Forelimb muscle (tissue), 1 donor: ENCODE measurements at regions not wholly inside any gene's neighbourhood (a gene's known extent, or its start where the extent isn't known, plus 50 kb on each side); places are given as distances from the start of the nearest gene placed in this dataset.
"Not testable (repeated sequence)": the region's sequence is repeated elsewhere in the genome, so short reads cannot be mapped to it uniquely, and the experiment has no call there.

Experiments
- DNase-seq: peaks from one replicate; pipeline ENCODE4 v3.0.0-alpha.2; 2013; ENCODE audit warnings: low read depth

DNA sequence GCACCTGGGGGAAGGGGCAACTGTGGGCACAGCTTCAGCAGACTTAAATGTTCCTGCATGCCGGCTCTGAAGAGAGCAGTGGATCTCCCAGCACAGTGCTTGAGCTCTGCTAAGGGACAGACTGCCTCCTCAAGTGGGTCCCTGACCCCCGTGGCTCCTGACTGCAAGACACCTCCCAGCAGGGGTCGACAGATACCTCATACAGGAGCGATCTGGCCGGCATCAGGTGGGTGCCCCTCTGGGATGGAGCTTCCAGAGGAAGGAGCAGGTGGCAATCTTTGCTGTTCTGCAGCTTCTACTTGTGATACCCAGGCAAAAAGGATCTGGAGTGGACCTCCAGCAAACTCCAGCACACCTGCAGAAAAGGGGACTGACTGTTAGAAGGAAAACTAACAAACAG lies 871.5 kb downstream of the DIAPH3 start:
- not testable (repeated sequence) for DNase-seq

GRCh38 chr13:59299584-59299983 lies 864.1 kb downstream of the DIAPH3 start:
- no peak for DNase-seq

DNA sequence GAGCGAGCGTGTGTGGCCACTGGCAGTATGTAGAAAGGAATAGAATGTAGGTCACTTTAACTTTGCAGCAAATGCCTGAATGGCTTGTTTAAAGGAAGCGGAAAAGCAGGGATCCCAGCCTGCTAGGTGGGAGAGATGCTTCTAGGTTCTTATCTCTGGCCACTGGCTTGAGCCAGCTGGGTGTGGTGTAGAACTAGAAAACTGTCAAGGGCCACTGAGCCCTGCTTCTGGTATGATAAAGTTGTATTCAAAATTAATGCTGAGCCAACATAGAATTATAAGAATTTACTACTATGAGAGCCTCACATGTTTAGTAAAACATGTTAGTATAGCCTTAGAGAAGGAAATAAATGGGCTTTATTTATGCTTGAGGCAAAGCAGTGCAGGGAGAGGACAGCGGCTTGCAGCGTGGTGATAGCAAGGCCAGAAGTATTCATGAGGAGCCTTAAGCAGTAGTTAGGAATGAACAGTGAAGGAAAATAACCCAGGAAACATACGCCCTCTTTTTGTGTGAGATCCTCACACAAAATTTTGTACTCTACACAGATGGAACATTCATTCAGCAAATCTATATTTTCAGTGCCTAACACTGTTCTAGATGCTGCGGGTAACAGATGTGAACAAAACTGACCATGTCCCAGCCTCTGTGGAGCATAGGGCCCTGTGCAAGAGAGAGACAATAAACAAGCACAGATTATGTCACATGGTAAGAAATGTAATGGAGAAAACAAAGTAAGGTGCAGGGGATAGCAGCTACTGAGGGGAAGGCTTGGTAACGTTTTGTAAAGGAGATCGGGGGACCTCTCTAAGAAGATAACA lies 863.2 kb downstream of the DIAPH3 start:
- DNase-seq, result no peak

DNA sequence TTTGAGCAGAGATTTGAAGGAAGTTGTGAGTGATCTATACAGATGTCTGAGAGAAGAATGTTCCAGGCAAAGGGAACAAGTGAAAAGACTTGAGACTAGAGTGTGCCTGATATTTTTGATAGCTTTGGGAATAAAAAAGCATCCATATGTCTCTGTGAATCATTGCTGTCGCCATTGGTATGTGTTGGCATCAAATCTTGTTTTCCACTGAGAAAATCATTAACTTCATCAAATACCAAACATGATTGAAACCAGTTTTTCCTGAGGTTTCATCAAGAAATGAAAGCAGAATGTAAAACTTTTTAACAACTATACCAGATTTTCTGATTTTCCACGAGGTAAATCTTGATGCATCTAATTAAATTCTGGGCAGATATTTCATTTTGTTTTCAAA lies 862.6 kb downstream of the DIAPH3 start:
- no peak for DNase-seq

GRCh38 chr13:59303433-59303832 lies 860.3 kb downstream of the DIAPH3 start:
- DNase-seq, result no peak

- no peak for DNase-seq
These were observed 859.1 kb downstream of the DIAPH3 start for GRCh38 chr13:59304596-59304995.

DNA sequence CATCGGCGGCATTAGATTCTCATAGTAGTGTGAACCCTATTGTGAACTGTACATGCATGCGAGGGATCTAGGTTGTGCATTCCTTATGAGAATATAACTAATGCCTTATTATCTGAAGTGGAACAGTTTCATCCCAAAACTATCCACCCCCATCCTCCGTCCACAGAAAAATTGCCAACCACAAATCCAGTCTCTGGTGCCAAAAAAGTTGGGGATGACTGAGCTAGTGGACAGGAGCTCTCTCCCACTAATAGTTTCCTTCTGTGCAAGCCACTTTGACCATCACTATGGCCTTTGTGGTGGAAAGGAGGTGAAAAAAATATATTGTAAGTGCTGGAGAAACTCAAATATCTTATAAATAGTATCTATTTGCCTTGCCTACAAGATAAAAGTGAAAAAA lies 857.8 kb downstream of the DIAPH3 start:
- no peak for DNase-seq

DNA sequence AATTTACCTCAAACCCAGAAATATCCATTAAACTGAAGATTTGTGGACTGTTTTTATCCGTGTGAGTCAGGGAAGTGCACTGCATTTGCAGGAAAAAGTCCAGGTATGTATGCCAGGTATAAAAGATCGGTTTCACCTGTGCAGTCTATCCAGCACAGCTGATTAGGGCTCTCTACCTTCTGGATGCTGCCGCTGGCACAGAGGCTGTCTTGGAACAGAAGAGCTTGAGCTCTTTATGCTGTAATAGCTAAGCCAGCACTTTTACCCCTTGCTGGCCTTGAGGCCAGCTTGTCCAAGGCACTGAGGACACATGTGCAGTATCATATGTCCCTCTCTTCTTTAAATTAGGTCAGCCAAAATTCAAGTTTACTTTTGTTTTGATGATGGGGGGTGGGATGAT lies 851.0 kb downstream of the DIAPH3 start:
- DNase-seq, result no peak

- peak; percentile 24 for DNase-seq
These were observed 845.3 kb downstream of the DIAPH3 start for GRCh38 chr13:59318320-59318930.

DNA sequence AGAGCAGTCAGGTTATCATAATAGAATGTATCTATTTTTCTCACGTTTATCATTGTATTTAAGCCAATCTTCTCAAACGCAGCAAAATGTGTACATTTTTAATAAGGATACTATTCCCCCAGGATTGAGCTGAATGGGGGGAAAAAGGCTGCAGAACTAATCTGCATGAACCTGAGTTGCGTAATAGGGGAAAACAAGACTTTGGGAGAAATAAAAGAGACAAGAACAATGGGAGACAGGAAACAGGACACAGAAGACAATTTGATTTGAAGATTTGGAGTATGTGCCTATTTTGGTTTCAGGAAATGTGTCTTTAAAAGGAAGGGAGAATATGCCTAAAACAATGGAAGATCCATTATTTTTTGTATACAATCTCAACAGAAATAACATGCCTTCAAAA lies 844.5 kb downstream of the DIAPH3 start:
- DNase-seq, result no peak

- DNase-seq, result no peak
These were observed 843.7 kb downstream of the DIAPH3 start for GRCh38 chr13:59320021-59320420.

GRCh38 chr13:59324401-59324800 lies 839.3 kb downstream of the DIAPH3 start:
- not testable (repeated sequence) for DNase-seq

- no peak for DNase-seq
These were observed 837.0 kb downstream of the DIAPH3 start for GRCh38 chr13:59326717-59327116.

- no peak for DNase-seq
These were observed 833.0 kb downstream of the DIAPH3 start for GRCh38 chr13:59330764-59331163.

DNA sequence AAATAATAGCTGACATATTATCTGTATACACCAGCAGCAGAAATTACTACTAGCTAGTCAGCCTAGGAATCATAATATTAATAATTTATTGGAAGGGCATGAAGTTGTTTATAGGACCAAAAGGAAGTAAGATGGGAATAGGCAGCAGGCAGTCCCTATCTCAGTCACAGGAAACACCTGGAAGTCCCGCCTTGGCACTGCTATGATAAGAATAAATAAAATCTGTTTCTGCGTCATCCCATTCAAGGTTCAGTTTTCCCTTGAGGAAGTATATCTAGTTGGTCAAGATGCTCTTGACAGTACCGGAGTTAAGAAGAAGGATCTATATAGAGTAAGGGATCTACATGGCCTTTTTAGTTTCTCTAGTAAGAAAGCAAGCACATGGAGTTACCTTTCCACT lies 830.8 kb downstream of the DIAPH3 start:
- DNase-seq, result no peak

GRCh38 chr13:59337070-59337469 lies 826.7 kb downstream of the DIAPH3 start:
- DNase-seq, result peak; percentile 56

DNA sequence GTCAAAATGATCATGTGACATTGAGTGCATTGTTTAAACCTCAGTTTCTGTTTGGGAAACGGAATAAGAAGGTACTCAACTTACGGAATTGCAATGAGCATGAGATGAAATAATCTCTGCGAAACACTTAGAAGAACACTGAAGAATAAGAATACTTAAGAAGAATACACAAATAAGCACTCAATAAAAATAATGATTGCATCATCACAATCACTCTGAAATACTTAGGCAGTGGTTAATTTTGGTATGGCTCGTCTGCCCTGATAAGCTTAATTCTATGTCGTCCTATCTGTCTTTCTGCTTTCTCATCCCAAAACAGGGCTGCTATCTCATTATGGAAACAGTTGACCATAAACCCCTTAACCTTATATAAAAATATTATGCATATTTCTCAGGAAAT lies 823.6 kb downstream of the DIAPH3 start:
- DNase-seq, result no peak

- DNase-seq, result no peak
These were observed 823.1 kb downstream of the DIAPH3 start for GRCh38 chr13:59340581-59340980.

DNA sequence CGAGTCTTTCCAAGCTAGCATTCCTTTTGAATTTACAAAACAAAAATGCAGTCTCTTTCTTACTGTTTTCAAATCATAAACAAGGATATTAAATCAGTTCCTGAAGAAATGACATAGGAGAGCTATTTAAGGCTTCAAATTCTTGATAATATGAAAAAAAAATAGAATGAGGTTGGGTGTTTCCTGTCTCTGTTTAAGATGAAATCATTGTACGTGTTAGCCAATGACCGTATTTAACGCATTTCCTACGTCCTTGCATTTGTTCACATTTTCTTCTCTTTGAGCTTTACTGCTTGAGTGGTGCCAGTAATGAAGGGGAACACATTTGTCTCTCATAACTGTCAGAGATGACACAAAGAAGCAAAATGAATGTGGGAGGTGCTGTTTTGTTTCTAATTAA lies 821.3 kb downstream of the DIAPH3 start:
- no peak for DNase-seq

- DNase-seq, result no peak
These were observed 820.6 kb downstream of the DIAPH3 start for GRCh38 chr13:59343132-59343531.

GRCh38 chr13:59343993-59344822 lies 819.5 kb downstream of the DIAPH3 start:
- DNase-seq, result no peak

- DNase-seq, result no peak
These were observed 818.4 kb downstream of the DIAPH3 start for GRCh38 chr13:59345311-59345710.
